GM12878 (cell line): ENCODE measurements at regions not wholly inside any gene's neighbourhood (a gene's known extent, or its start where the extent isn't known, plus 50 kb on each side); places are given as distances from the start of the nearest gene placed in this dataset.

Experiments
- CUX1 ChIP-seq: IDR thresholded peaks from 2 replicates; pipeline ENCODE4 v1.6.1; 2012; ENCODE audit warnings: improper control_type of control experiment, low read depth, low read length; ENCODE audit not compliant: insufficient replicate concordance
- HSF1 ChIP-seq: fragments of 150-350 bp; IDR thresholded peaks from 2 replicates; pipeline ENCODE4 v1.6.1; 2014; ENCODE audit warnings: mild to moderate bottlenecking, low read depth, low read length
- MYC ChIP-seq: IDR thresholded peaks from 2 replicates; pipeline ENCODE4 v1.6.1; 2011; ENCODE audit warnings: mild to moderate bottlenecking, low read length, moderate library complexity, inconsistent platforms; ENCODE audit not compliant: insufficient read depth, insufficient replicate concordance, insufficient read length, severe bottlenecking
- TCF3 ChIP-seq: IDR thresholded peaks from 2 replicates; pipeline ENCODE4 v1.6.1; 2012; ENCODE audit warnings: low read depth, mild to moderate bottlenecking, low read length, borderline replicate concordance; ENCODE audit not compliant: insufficient read depth
- TCF7 ChIP-seq: IDR thresholded peaks from 2 replicates; pipeline ENCODE4 v1.6.1; 2014; ENCODE audit warnings: antibody characterized with exemption, borderline replicate concordance
- WRNIP1 ChIP-seq: IDR thresholded peaks from 2 replicates; pipeline ENCODE4 v1.6.1; 2011; ENCODE audit warnings: low read depth, low read length, improper control_type of control experiment, borderline replicate concordance
- TF ChIP-seq, protein P1 (sequence below): fragments of 450-650 bp; formaldehyde crosslinking; IDR thresholded peaks from 2 replicates; pipeline ENCODE4 v1.5.0; 2022; ENCODE audit warnings: mild to moderate bottlenecking, missing genetic modification characterization
- TF ChIP-seq, protein P2 (sequence below): fragments of 450-650 bp; IDR thresholded peaks from 2 replicates; pipeline ENCODE4 v1.6.1; 2016; ENCODE audit warnings: mild to moderate bottlenecking

GRCh38 chr10:113445736-113446135, 107.1 kb upstream of the HABP2 start (continued):
- TF ChIP-seq CUX1 (no peak), TCF7 (no peak), HSF1 (no peak), WRNIP1 (no peak), MYC (no peak), TCF3 (no peak)
- TF ChIP-seq, protein P1, sequence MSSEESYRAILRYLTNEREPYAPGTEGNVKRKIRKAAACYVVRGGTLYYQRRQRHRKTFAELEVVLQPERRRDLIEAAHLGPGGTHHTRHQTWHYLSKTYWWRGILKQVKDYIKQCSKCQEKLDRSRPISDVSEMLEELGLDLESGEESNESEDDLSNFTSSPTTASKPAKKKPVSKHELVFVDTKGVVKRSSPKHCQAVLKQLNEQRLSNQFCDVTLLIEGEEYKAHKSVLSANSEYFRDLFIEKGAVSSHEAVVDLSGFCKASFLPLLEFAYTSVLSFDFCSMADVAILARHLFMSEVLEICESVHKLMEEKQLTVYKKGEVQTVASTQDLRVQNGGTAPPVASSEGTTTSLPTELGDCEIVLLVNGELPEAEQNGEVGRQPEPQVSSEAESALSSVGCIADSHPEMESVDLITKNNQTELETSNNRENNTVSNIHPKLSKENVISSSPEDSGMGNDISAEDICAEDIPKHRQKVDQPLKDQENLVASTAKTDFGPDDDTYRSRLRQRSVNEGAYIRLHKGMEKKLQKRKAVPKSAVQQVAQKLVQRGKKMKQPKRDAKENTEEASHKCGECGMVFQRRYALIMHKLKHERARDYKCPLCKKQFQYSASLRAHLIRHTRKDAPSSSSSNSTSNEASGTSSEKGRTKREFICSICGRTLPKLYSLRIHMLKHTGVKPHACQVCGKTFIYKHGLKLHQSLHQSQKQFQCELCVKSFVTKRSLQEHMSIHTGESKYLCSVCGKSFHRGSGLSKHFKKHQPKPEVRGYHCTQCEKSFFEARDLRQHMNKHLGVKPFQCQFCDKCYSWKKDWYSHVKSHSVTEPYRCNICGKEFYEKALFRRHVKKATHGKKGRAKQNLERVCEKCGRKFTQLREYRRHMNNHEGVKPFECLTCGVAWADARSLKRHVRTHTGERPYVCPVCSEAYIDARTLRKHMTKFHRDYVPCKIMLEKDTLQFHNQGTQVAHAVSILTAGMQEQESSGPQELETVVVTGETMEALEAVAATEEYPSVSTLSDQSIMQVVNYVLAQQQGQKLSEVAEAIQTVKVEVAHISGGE (CRISPR knock-in tag) = no peak
- TF ChIP-seq, protein P2, sequence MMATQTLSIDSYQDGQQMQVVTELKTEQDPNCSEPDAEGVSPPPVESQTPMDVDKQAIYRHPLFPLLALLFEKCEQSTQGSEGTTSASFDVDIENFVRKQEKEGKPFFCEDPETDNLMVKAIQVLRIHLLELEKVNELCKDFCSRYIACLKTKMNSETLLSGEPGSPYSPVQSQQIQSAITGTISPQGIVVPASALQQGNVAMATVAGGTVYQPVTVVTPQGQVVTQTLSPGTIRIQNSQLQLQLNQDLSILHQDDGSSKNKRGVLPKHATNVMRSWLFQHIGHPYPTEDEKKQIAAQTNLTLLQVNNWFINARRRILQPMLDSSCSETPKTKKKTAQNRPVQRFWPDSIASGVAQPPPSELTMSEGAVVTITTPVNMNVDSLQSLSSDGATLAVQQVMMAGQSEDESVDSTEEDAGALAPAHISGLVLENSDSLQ = no peak
